Endodermal cell (in vitro differentiated cells): ENCODE measurements at regions not wholly inside any gene's neighbourhood (a gene's known extent, or its start where the extent isn't known, plus 50 kb on each side); places are given as distances from the start of the nearest gene placed in this dataset.

ENCODE experiments used
- DNase-seq: peaks from one replicate; pipeline ENCODE4 v3.0.0-alpha.2; 2017
- H3K27ac ChIP-seq: 2 replicates; pipeline ENCODE4 v1.5.1; 2013; ENCODE audit warnings: mild to moderate bottlenecking, low read depth, low read length, moderate library complexity
- H3K27me3 ChIP-seq: 2 replicates; pipeline ENCODE4 v1.6.1; 2013; ENCODE audit warnings: mild to moderate bottlenecking, low read length, moderate library complexity; ENCODE audit not compliant: insufficient read depth, control insufficient read depth, poor library complexity, severe bottlenecking
- H3K36me3 ChIP-seq: 2 replicates; pipeline ENCODE4 v1.7.0; 2013; ENCODE audit warnings: mild to moderate bottlenecking, low read length, moderate library complexity; ENCODE audit not compliant: control insufficient read depth, insufficient read depth
- H3K4me1 ChIP-seq: one replicate; pipeline ENCODE4 v1.7.0; 2013; ENCODE audit warnings: low read length; ENCODE audit not compliant: control insufficient read depth, insufficient read depth
- H3K4me3 ChIP-seq: 2 replicates; pipeline ENCODE4 v1.5.1; 2013; ENCODE audit warnings: mild to moderate bottlenecking, low read length, moderate library complexity
- H3K9ac ChIP-seq: 2 replicates; pipeline ENCODE4 v1.6.1; 2013; ENCODE audit warnings: mild to moderate bottlenecking, low read length, moderate library complexity; ENCODE audit not compliant: poor library complexity, severe bottlenecking; ENCODE audit errors: extremely low read depth
- H3K9me3 ChIP-seq: 2 replicates; pipeline ENCODE4 v1.6.1; 2013; ENCODE audit warnings: mild to moderate bottlenecking, low read length, moderate library complexity; ENCODE audit not compliant: control insufficient read depth
- H3K27ac Mint-ChIP-seq: 2 replicates; pipeline ENCODE4 v1.8.0; 2020; ENCODE audit warnings: mixed read lengths
- H3K27me3 Mint-ChIP-seq: 2 replicates; pipeline ENCODE4 v1.8.0; 2021; ENCODE audit warnings: mild to moderate bottlenecking, mixed read lengths; ENCODE audit not compliant: insufficient read depth
- H3K36me3 Mint-ChIP-seq: 2 replicates; pipeline ENCODE4 v1.8.0; 2020; ENCODE audit warnings: low read depth, mixed read lengths
- H3K4me1 Mint-ChIP-seq: 2 replicates; pipeline ENCODE4 v1.8.0; 2020; ENCODE audit warnings: mixed read lengths
- H3K4me3 Mint-ChIP-seq: 2 replicates; pipeline ENCODE4 v1.8.0; 2020; ENCODE audit warnings: mild to moderate bottlenecking, moderate library complexity, mixed read lengths
- H3K9me3 Mint-ChIP-seq: 2 replicates; pipeline ENCODE4 v1.8.0; 2020; ENCODE audit warnings: mild to moderate bottlenecking, mixed read lengths
- WGBS, 2 experiments: methylation state at CpG; one replicate each; pipeline versions ENCODE4 v1.1.5 to v1.1.7; 2013; ENCODE audit warnings: missing lambda C conversion rate in 2 of 2, mixed read lengths in 1 of 2; ENCODE audit not compliant: insufficient coverage in 1 of 2, insufficient read length in 1 of 2; 5-methylcytosine and 5-hydroxymethylcytosine counted together
- TF ChIP-seq, protein P1 (sequence below): fragments of 200-600 bp; sonication (generic); conservative IDR thresholded peaks from 2 replicates; pipeline ENCODE4 v1.5.0; 2021; ENCODE audit warnings: antibody characterized with exemption, mild to moderate bottlenecking

DNA sequence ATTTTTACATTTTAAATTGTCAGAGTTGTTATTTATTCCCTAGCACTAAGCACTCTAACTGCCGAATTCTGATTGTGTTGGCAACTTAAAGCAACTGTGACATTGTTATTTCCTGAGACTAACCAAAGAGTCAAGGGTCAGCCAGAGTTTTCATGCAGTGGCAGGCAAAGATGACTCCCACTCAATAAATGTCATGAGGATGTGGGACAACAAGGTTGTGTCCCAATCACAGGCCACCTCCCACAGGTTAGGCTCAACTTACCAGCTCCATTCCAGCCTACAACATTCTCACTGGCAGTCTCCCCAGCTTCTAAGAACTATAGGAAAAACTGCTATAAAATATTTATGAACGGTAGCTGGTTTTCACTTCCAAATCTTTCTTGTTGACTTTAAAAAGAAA, 80.1 kb downstream of the RSL24D1 start:
- Histone ChIP-seq H3K27me3 (no peaks in the 10 kb centered on the region), H3K36me3 (no peaks in the 10 kb centered on the region), H3K9me3 (no peaks in the 10 kb centered on the region), H3K27ac (no peak overlapping the region), H3K9ac (no peak overlapping the region), H3K4me3 (no peak overlapping the region), H3K4me1 (peaks cover 3% of the 10 kb centered on the region)
- Mint-ChIP-seq H3K36me3 (no peaks in the 10 kb centered on the region), H3K4me1 (no peaks in the 10 kb centered on the region), H3K27ac (no peak overlapping the region), H3K9me3 (no peaks in the 10 kb centered on the region), H3K4me3 (no peak overlapping the region), H3K27me3 (no peaks in the 10 kb centered on the region)
- no peak for DNase-seq
- TF ChIP-seq, protein P1, sequence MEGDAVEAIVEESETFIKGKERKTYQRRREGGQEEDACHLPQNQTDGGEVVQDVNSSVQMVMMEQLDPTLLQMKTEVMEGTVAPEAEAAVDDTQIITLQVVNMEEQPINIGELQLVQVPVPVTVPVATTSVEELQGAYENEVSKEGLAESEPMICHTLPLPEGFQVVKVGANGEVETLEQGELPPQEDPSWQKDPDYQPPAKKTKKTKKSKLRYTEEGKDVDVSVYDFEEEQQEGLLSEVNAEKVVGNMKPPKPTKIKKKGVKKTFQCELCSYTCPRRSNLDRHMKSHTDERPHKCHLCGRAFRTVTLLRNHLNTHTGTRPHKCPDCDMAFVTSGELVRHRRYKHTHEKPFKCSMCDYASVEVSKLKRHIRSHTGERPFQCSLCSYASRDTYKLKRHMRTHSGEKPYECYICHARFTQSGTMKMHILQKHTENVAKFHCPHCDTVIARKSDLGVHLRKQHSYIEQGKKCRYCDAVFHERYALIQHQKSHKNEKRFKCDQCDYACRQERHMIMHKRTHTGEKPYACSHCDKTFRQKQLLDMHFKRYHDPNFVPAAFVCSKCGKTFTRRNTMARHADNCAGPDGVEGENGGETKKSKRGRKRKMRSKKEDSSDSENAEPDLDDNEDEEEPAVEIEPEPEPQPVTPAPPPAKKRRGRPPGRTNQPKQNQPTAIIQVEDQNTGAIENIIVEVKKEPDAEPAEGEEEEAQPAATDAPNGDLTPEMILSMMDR = no peak
- 92 to 100% methylated on average over 2 of the region's 2 CpGs for WGBS, 2 experiments

DNA sequence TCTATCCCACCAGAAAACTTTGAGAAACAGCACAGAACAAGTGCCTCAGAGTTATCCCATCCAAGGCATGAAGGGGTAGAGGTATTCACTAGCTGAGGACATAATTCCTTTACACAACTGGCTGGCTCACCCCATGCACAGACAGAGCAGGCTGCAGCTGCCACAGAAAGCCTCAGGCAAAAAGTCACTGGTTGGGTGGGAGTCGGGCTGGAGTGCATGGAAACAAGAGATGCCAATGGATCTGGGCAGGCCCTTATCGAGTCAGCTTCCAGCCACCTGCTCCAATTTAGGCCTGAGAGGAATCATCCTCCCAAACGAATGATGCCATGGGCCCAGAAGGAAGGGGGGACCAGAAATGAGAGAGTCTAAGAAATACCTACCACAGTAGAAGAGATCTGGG, 83.0 kb downstream of the RSL24D1 start:
- no peak overlapping the region for H3K27ac ChIP-seq
- H3K27me3 ChIP-seq = no peaks in the 10 kb centered on the region
- no peaks in the 10 kb centered on the region for H3K9me3 Mint-ChIP-seq
- H3K4me3 ChIP-seq = no peak overlapping the region
- no peak for DNase-seq
- no peaks in the 10 kb centered on the region for H3K36me3 Mint-ChIP-seq
- H3K4me1 ChIP-seq = peaks cover 3% of the 10 kb centered on the region
- WGBS, 2 experiments = 88 to 100% methylated on average over 1 to 3 of the region's 3 CpGs
- TF ChIP-seq, protein P1 = no peak
- H3K4me1 Mint-ChIP-seq = peaks cover 6% of the 10 kb centered on the region
- H3K4me3 Mint-ChIP-seq = no peak overlapping the region
- H3K27me3 Mint-ChIP-seq = no peaks in the 10 kb centered on the region
- no peaks in the 10 kb centered on the region for H3K36me3 ChIP-seq
- no peak overlapping the region for H3K9ac ChIP-seq
- H3K9me3 ChIP-seq = no peaks in the 10 kb centered on the region
- H3K27ac Mint-ChIP-seq = no peak overlapping the region

DNA sequence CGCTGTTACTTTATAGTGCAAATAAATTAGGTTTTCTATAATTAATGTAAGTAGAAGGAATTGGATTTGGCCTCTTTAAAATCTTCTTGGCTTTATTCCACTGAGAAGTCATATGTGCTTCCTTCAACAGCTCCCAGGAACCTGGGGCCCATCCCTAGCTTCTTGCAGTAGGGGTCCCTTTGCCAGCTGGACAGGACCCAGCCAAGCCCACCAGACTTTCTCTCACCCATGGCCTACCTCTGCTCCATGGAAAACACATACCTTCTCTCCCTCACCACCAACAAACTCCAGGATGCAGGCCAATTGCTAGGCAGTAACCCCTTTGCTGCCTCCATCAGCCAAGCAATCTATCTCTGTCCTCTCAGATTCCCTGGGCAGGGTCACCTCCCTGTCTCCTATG, 84.0 kb downstream of the RSL24D1 start:
- Mint-ChIP-seq H3K27ac (no peak overlapping the region), H3K27me3 (no peaks in the 10 kb centered on the region), H3K4me1 (peaks cover 11% of the 10 kb centered on the region), H3K9me3 (no peaks in the 10 kb centered on the region), H3K4me3 (no peak overlapping the region), H3K36me3 (no peaks in the 10 kb centered on the region)
- 89% methylated on average over 1 of the region's 1 CpG; no CpG with 5 or more reads in 1 of the 2 experiments for WGBS, 2 experiments
- Histone ChIP-seq H3K9me3 (no peaks in the 10 kb centered on the region), H3K27me3 (no peaks in the 10 kb centered on the region), H3K9ac (no peak overlapping the region), H3K36me3 (no peaks in the 10 kb centered on the region), H3K27ac (no peak overlapping the region), H3K4me3 (no peak overlapping the region), H3K4me1 (no peaks in the 10 kb centered on the region)
- DNase-seq = no peak
- TF ChIP-seq, protein P1 = no peak
